GM12875 (cell line): ENCODE measurements at regions not wholly inside any gene's neighbourhood (a gene's known extent, or its start where the extent isn't known, plus 50 kb on each side); places are given as distances from the start of the nearest gene placed in this dataset.
"Not testable (repeated sequence)": the region's sequence is repeated elsewhere in the genome, so short reads cannot be mapped to it uniquely, and the experiment has no call there.

Source experiments
- H3K4me3 ChIP-seq: one replicate; pipeline ENCODE4 v1.5.1; 2011; ENCODE audit warnings: low read depth, low read length, control low read depth
- CTCF ChIP-seq: IDR thresholded peaks from 2 replicates; pipeline ENCODE4 v1.5.1; 2011; ENCODE audit warnings: low read depth, mild to moderate bottlenecking, control low read depth, inconsistent platforms, low read length, moderate library complexity, borderline replicate concordance; ENCODE audit not compliant: insufficient read depth

- TF ChIP-seq CTCF, result no peak
- no peak overlapping the region for H3K4me3 ChIP-seq
These were observed 61.9 kb upstream of the TARDBP start for GRCh38 chr1:10950316-10951172.

GRCh38 chr1:10951298-10951697 is 61.2 kb upstream of the TARDBP start:
- not testable (repeated sequence) for H3K4me3 ChIP-seq

GRCh38 chr1:10951961-10952360 is 60.5 kb upstream of the TARDBP start:
- TF ChIP-seq CTCF, result no peak
- H3K4me3 ChIP-seq, result no peak overlapping the region

- H3K4me3 ChIP-seq, result no peak overlapping the region
- no peak for TF ChIP-seq CTCF
These were observed 58.8 kb upstream of the TARDBP start for GRCh38 chr1:10953505-10954193.

GRCh38 chr1:10957133-10957532 is 55.3 kb upstream of the TARDBP start:
- TF ChIP-seq CTCF, result no peak
- no peak overlapping the region for H3K4me3 ChIP-seq

- TF ChIP-seq CTCF, result no peak
- no peak overlapping the region for H3K4me3 ChIP-seq
These were observed 53.8 kb upstream of the TARDBP start for GRCh38 chr1:10958614-10959013.

GRCh38 chr1:10960411-10961299 is 51.8 kb upstream of the TARDBP start:
- H3K4me3 ChIP-seq, result no peak overlapping the region
- peak; percentile 98 for TF ChIP-seq CTCF
